ENCODE measurements at regions not wholly inside any gene's neighbourhood (a gene's known extent, or its start where the extent isn't known, plus 50 kb on each side); places are given as distances from the start of the nearest gene placed in this dataset.

DNA sequence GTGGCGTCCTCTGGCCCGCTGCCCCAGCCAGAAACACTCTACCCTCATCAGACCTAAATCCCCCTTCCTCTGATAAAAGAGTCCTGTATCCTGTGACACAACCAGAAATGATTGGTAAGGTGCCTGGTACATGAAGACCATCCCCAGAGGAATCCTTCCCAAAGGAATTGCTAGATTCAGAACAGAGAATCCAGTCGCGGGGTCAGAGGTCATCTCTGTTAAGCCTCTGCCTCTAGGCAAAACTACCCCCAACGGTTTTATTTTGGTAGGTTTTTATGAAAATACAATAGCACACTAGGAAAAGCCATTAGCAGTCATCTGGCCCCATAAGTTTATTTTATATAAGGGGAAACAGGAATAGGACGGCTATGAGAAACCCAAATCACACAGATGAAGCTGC, 102.4 kb upstream of the HAND1 start:
- ChIA-PET CTCF (no interaction called here), POLR2A (no interaction called here)
- DNase-seq (ENCODE audit: low read depth, low spot score), result no peak
- TF ChIP-seq CTCF (IDR thresholded peaks at IDR 0.05; ENCODE audit: insufficient read depth, low read length, missing control alignments), result no peak
- H3K4me3 ChIP-seq (ENCODE audit: low read depth, low read length), result no peak overlapping the region

DNA sequence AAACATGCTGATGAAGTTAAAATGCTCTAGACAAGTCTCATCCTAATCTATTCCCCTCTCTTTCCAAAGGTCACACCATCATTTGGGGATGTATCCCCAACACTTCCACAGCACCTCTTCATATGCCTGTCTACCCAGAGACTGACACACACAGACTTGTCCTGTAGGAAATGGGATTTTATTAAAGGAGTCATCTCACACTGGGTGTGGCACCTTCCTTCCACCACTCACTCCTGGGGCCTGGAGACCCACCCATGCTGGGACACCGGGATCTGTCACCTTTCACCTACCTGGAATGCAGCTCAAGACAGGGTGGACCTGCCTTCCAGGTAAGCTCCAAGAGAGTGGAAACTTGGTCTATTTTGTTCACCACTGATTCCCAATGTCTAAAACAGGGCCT, 99.4 kb upstream of the HAND1 start:
- no peak for TF ChIP-seq CTCF (IDR thresholded peaks at IDR 0.05; ENCODE audit: insufficient read depth, low read length, missing control alignments)
- CTCF ChIA-PET, result interaction anchor here (1.1 kb wide), 1 partner anchor 111 kb away, joined by 3 read pairs; no protein-coding TSS in a partner anchor
- H3K4me3 ChIP-seq (ENCODE audit: low read depth, low read length), result no peak overlapping the region
- POLR2A ChIA-PET, result no interaction called here
- no peak for DNase-seq (ENCODE audit: low read depth, low spot score)

DNA sequence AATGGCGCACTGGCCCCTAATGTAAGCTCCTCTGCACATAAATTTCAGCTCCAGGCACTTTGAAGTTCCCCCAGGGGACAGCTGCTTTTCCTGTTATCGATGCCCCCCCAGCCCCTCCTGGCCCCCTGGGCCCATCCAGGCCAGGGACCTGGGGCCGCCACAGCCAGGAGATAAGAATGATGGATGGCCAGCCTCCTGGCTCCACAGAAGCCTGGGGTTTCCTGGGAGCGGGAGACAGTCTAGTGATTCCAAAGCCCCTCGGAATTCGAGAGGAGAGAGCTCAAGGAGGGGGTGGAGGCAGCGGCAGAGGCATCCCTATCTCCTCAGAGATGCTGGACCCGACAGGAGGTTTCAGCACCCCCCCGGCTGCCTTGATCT, 98.4 kb upstream of the HAND1 start:
- DNase-seq (ENCODE audit: low read depth, low spot score), result no peak
- POLR2A ChIA-PET, result no interaction called here
- no peak for TF ChIP-seq CTCF (IDR thresholded peaks at IDR 0.05; ENCODE audit: insufficient read depth, low read length, missing control alignments)
- H3K4me3 ChIP-seq (ENCODE audit: low read depth, low read length), result no peak overlapping the region
- CTCF ChIA-PET, result interaction anchor here (1.1 kb wide), 2 partner anchors 110 to 602 kb away, joined by 3 to 4 read pairs; no protein-coding TSS in a partner anchor

GRCh38 chr5:154575546-154576428, 97.8 kb upstream of the HAND1 start:
- ChIA-PET CTCF (interaction anchor here (1.1 to 1.6 kb wide), 3 partner anchors 55 to 601 kb away, joined by 3 to 5 read pairs (median 4); no protein-coding TSS in a partner anchor), POLR2A (no interaction called here)
- no peak for DNase-seq (ENCODE audit: low read depth, low spot score)
- H3K4me3 ChIP-seq (ENCODE audit: low read depth, low read length), result no peak overlapping the region
- no peak for TF ChIP-seq CTCF (IDR thresholded peaks at IDR 0.05; ENCODE audit: insufficient read depth, low read length, missing control alignments)

- CTCF ChIA-PET, result interaction anchor here (1.5 kb wide), 1 partner anchor 52 kb away, joined by 3 read pairs; no protein-coding TSS in a partner anchor
- H3K4me3 ChIP-seq (ENCODE audit: low read depth, low read length), result no peak overlapping the region
- DNase-seq (ENCODE audit: low read depth, low spot score), result no peak
- no peak for TF ChIP-seq CTCF (IDR thresholded peaks at IDR 0.05; ENCODE audit: insufficient read depth, low read length, missing control alignments)
- POLR2A ChIA-PET, result no interaction called here
Observed at GRCh38 chr5:154573011-154573410, 95.0 kb upstream of the HAND1 start.

- POLR2A ChIA-PET, result no interaction called here
- no peak overlapping the region for H3K4me3 ChIP-seq (ENCODE audit: low read depth, low read length)
- no peak for DNase-seq (ENCODE audit: low read depth, low spot score)
- CTCF ChIA-PET, result interaction anchor here (1.5 kb wide), 1 partner anchor 51 kb away, joined by 4 read pairs; no protein-coding TSS in a partner anchor
- TF ChIP-seq CTCF (IDR thresholded peaks at IDR 0.05; ENCODE audit: insufficient read depth, low read length, missing control alignments), result no peak
Observed at GRCh38 chr5:154571325-154572035, 93.5 kb upstream of the HAND1 start.
